K562 (cell line): ENCODE measurements at regions not wholly inside any gene's neighbourhood (a gene's known extent, or its start where the extent isn't known, plus 50 kb on each side); places are given as distances from the start of the nearest gene placed in this dataset.
A peak's percentile ranks its signal among the peaks of the same experiment; 100 is the strongest.
"Not testable (repeated sequence)": the region's sequence is repeated elsewhere in the genome, so short reads cannot be mapped to it uniquely, and the experiment has no call there.

Source experiments
- ATAC-seq: fragments of 200-7000 bp; cut with Tn5 transposase; 3 replicates; pipeline ENCODE4 v1.9.1; 2020; ENCODE audit warnings: moderate library complexity
- BruUV-seq: library from RNA; stranded (reverse); fragments of 400-500 nt; replicated peaks from 2 replicates; lab custom pipeline; 2021; lab: Mats Ljungman, UMichigan
- CTCF ChIA-PET: fragments of 300-600 bp; formaldehyde crosslinking; extraction: SDS; loops from one replicate; lab custom pipeline; 2021; ENCODE audit warnings: low intra/inter-chr PET ratio; lab: Yijun Ruan, JAX
- POLR2A ChIA-PET: fragments of 300-600, 350-650 bp; sonication (Branson Sonifier 250); formaldehyde crosslinking; extraction: SDS; loops from one replicate; lab custom pipeline; 2021; ENCODE audit warnings: antibody characterized with exemption, inconsistent platforms; lab: Yijun Ruan, JAX
- DNase-seq, 4 experiments: peaks; one replicate each; pipeline versions ENCODE4 v3.0.0 to v3.0.0-alpha.2; 2011 to 2018; ENCODE audit warnings: low spot score in 3 of 4, mixed read lengths in 3 of 4; ENCODE audit errors: extremely low read depth in 1 of 4
- FAIRE-seq: peaks from 2 replicates; lab custom pipeline; 2011; peaks lifted over from hg19 to GRCh38; lab: Jason Lieb, UNC
- H2AFZ ChIP-seq: 2 replicates; pipeline ENCODE4 v1.6.0; 2011; ENCODE audit warnings: low read depth, low read length, control low read depth, inconsistent platforms
- H3K27ac ChIP-seq: fragments of 200-600 bp; 3 replicates; pipeline ENCODE4 v1.8.0; 2011; ENCODE audit warnings: low read depth, mild to moderate bottlenecking, control low read depth, inconsistent platforms, low read length, moderate library complexity, mixed read lengths; ENCODE audit errors: extremely low read depth
- H3K27me3 ChIP-seq, 2 experiments: fragments of 300-600 bp in 1 of 2; 2 replicates in 1 of 2; 3 replicates in 1 of 2; pipeline versions ENCODE4 v1.6.0 to v1.8.0; 2011; ENCODE audit warnings: inconsistent platforms in 2 of 2, low read length in 2 of 2, mild to moderate bottlenecking in 1 of 2, mixed read lengths in 1 of 2, moderate library complexity in 1 of 2; ENCODE audit not compliant: control insufficient read depth in 2 of 2, insufficient read depth in 2 of 2
- H3K36me3 ChIP-seq: fragments of 300-600 bp; 3 replicates; pipeline ENCODE4 v1.8.0; 2011; ENCODE audit warnings: mild to moderate bottlenecking, low read length, inconsistent platforms; ENCODE audit not compliant: control insufficient read depth, insufficient read depth
- H3K4me1 ChIP-seq, 2 experiments: fragments of 200-600 bp in 1 of 2; replicated peaks in 1 of 2; 2 replicates in 1 of 2; 3 replicates in 1 of 2; pipeline versions ENCODE4 v1.5.1 to v1.8.0; 2011; ENCODE audit warnings: inconsistent platforms in 2 of 2, low read length in 2 of 2, mild to moderate bottlenecking in 1 of 2, mixed read lengths in 1 of 2, moderate library complexity in 1 of 2; ENCODE audit not compliant: control insufficient read depth in 2 of 2, insufficient read depth in 2 of 2
- H3K4me2 ChIP-seq: 2 replicates; pipeline ENCODE4 v1.6.1; 2011; ENCODE audit warnings: low read length, control low read depth, inconsistent platforms, mixed read lengths; ENCODE audit not compliant: insufficient read depth
- H3K4me3 ChIP-seq: fragments of 200-600 bp; sonication (generic), shearing (Covaris generic); 2 replicates; pipeline ENCODE4 v1.5.1; 2016; ENCODE audit warnings: control low read depth, inconsistent platforms
- H3K79me2 ChIP-seq: fragments of 200-600 bp; 3 replicates; pipeline ENCODE4 v1.8.0; 2011; ENCODE audit warnings: low read length, inconsistent platforms; ENCODE audit not compliant: control insufficient read depth, insufficient read depth
- H3K9ac ChIP-seq, 2 experiments: 2 replicates each; pipeline versions ENCODE4 v1.6.0 to v1.6.1; 2011; ENCODE audit warnings: low read depth in 2 of 2, low read length in 2 of 2, control low read depth in 1 of 2, inconsistent platforms in 1 of 2, mild to moderate bottlenecking in 1 of 2, mixed read lengths in 1 of 2; ENCODE audit not compliant: insufficient read depth in 1 of 2
- H3K9me1 ChIP-seq: one replicate; pipeline ENCODE4 v1.6.0; 2011; ENCODE audit warnings: inconsistent platforms, mild to moderate bottlenecking, low read length, moderate library complexity; ENCODE audit not compliant: control insufficient read depth, insufficient read depth
- H3K9me3 ChIP-seq: replicated peaks from 2 replicates; pipeline ENCODE4 v1.5.1; 2011; ENCODE audit warnings: low read depth, low read length, inconsistent platforms; ENCODE audit not compliant: control insufficient read depth, insufficient read depth
- H4K20me1 ChIP-seq: replicated peaks from 2 replicates; pipeline ENCODE4 v1.6.1; 2011; ENCODE audit warnings: low read length, inconsistent platforms, mixed read lengths; ENCODE audit not compliant: control insufficient read depth, insufficient read depth
- C11orf30 ChIP-seq: fragments of 450-650 bp; IDR thresholded peaks from 2 replicates; pipeline ENCODE4 v1.6.1; 2016; ENCODE audit warnings: low read depth, mild to moderate bottlenecking
- CGGBP1 ChIP-seq: fragments of 250-450 bp; sonication (Bioruptor Pico); IDR thresholded peaks from 2 replicates; pipeline ENCODE4 v1.9.0; 2021; ENCODE audit warnings: mild to moderate bottlenecking
- MAFF ChIP-seq: IDR thresholded peaks from 2 replicates; pipeline ENCODE4 v1.6.1; 2012; ENCODE audit warnings: low read length, improper control_type of control experiment
- MAFG ChIP-seq: fragments of 450-650 bp; conservative IDR thresholded peaks from 2 replicates; pipeline ENCODE4 v1.6.1; 2016; ENCODE audit warnings: missing genetic modification characterization, missing compliant biosample characterization
- MAFK ChIP-seq: IDR thresholded peaks from 2 replicates; pipeline ENCODE4 v1.6.1; 2011; ENCODE audit warnings: low read length, improper control_type of control experiment
- NCOA6 ChIP-seq: fragments of 450-650 bp; IDR thresholded peaks from 2 replicates; pipeline ENCODE4 v1.6.1; 2017; ENCODE audit warnings: mild to moderate bottlenecking
- ZNF316 ChIP-seq: fragments of 450-650 bp; IDR thresholded peaks from 2 replicates; pipeline ENCODE4 v1.6.1; 2016
- WGBS: fragments of 100-300 bp; shearing (Covaris generic); methylation state at CpG from one replicate; pipeline ENCODE4 v1.1.6; 2016; ENCODE audit warnings: low coverage, mixed read lengths; ENCODE audit not compliant: insufficient coverage; ENCODE audit errors: missing lambda C conversion rate; 5-methylcytosine and 5-hydroxymethylcytosine counted together
- in situ Hi-C: fragments of 300-500 bp; cut with MboI; formaldehyde crosslinking; loops from 4 replicates; pipeline ENCODE4 v1.15.0; 2018; ENCODE audit warnings: inconsistent platforms, mixed read lengths
- intact Hi-C: fragments of 100-400 bp; cut with micrococcal nuclease; formaldehyde crosslinking; loops from 2 replicates; pipeline ENCODE4 v1.14.2; 2022

GRCh38 chr14:94823556-94824341 lies 53.8 kb upstream of the GSC start (continued):
- no peak for TF ChIP-seq CGGBP1 (CRISPR knock-in tag)
- TF ChIP-seq, all 486 proteins: peak for 7

- CTCF ChIA-PET: no interaction called here
- H3K9me3 ChIP-seq: no peaks in the 10 kb centered on the region
Measured at GRCh38 chr14:94821705-94822104, 51.8 kb upstream of the GSC start.

GRCh38 chr14:94820932-94821331 lies 51.0 kb upstream of the GSC start:
- H3K27me3 ChIP-seq, FAIRE-seq, H4K20me1 ChIP-seq, H3K9me1 ChIP-seq, DNase-seq, H3K4me1 ChIP-seq, H3K4me3 ChIP-seq, H3K79me2 ChIP-seq, H3K36me3 ChIP-seq, H3K9ac ChIP-seq, H3K4me2 ChIP-seq, H3K9me3 ChIP-seq, intact Hi-C loops, H3K27ac ChIP-seq, ATAC-seq, in situ Hi-C loops, BruUV-seq, CTCF ChIA-PET, H2AFZ ChIP-seq: not testable (repeated sequence)
- WGBS: 0% methylated on average over 1 of the region's 1 CpG
- POLR2A ChIA-PET: interaction anchor here (0.6 kb wide), 1 partner anchor 82 kb away, joined by 3 read pairs; no protein-coding TSS in a partner anchor

More at GRCh38 chr14:94821705-94822104, 51.8 kb upstream of the GSC start:
- Histone ChIP-seq H3K27me3 (no peaks in the 10 kb centered on the region), H3K79me2 (no peaks in the 10 kb centered on the region), H3K9me1 (no peaks in the 10 kb centered on the region), H4K20me1 (no peaks in the 10 kb centered on the region), H3K27ac (no peak overlapping the region), H3K9ac (no peak overlapping the region), H2AFZ (no peak overlapping the region), H3K4me2 (no peak overlapping the region), H3K36me3 (no peaks in the 10 kb centered on the region), H3K4me1 (no peaks in the 10 kb centered on the region), H3K4me3 (no peak overlapping the region)
- no TSS peak for BruUV-seq
- DNase-seq (no peak), ATAC-seq (no peak), FAIRE-seq (no peak)
- POLR2A ChIA-PET: interaction anchor here (0.6 kb wide), 1 partner anchor 83 kb away, joined by 3 read pairs; no protein-coding TSS in a partner anchor
- TF ChIP-seq MAFG (tag) (peak; percentile 15; the same call in 1 of the 2 replicates), C11orf30 (0 out of 2 replicates have a peak, but pooled peaks have one; percentile 15), MAFK (peak; percentile 61), MAFF (peak; percentile 46), ZNF316 (peak; percentile 40; the same call in 1 of the 2 replicates), NCOA6 (no peak)
- WGBS: 0% methylated on average over 3 of the region's 4 CpGs
- in situ Hi-C loops: no loop called here
- intact Hi-C loops: no loop called here
